Loucy (cell line): ENCODE measurements at regions not wholly inside any gene's neighbourhood (a gene's known extent, or its start where the extent isn't known, plus 50 kb on each side); places are given as distances from the start of the nearest gene placed in this dataset.

Experiments used
- H2AFZ ChIP-seq: fragments of 200-600 bp; sonication (generic); 2 replicates; pipeline ENCODE4 v1.6.0; 2016; ENCODE audit warnings: antibody characterized with exemption, mild to moderate bottlenecking, low read length, moderate library complexity
- H3F3A ChIP-seq: fragments of 200-600 bp; 2 replicates; pipeline ENCODE4 v1.6.0; 2016; ENCODE audit warnings: antibody characterized with exemption, low read depth, mild to moderate bottlenecking
- H3K27me3 ChIP-seq: fragments of 200-600 bp; sonication (generic); 2 replicates; pipeline ENCODE4 v1.6.1; 2014; ENCODE audit warnings: low read length, mild to moderate bottlenecking; ENCODE audit not compliant: insufficient read depth, poor library complexity, severe bottlenecking
- H3K36me3 ChIP-seq: fragments of 200-600 bp; sonication (generic); 2 replicates; pipeline ENCODE4 v1.6.1; 2016; ENCODE audit warnings: low read length; ENCODE audit not compliant: insufficient read depth
- H3K4me1 ChIP-seq: fragments of 200-600 bp; sonication (generic); 2 replicates; pipeline ENCODE4 v1.5.1; 2014; ENCODE audit warnings: low read length, mild to moderate bottlenecking; ENCODE audit not compliant: insufficient read depth, poor library complexity, severe bottlenecking
- H3K4me2 ChIP-seq: fragments of 200-600 bp; sonication (generic); 2 replicates; pipeline ENCODE4 v1.6.0; 2014; ENCODE audit warnings: antibody characterized with exemption, low read length, low read depth, mild to moderate bottlenecking; ENCODE audit not compliant: poor library complexity, severe bottlenecking
- H3K4me3 ChIP-seq: fragments of 200-600 bp; sonication (generic); 2 replicates; pipeline ENCODE4 v1.5.1; 2014; ENCODE audit warnings: low read length, mild to moderate bottlenecking, mixed read lengths; ENCODE audit not compliant: poor library complexity, severe bottlenecking
- H3K79me2 ChIP-seq: fragments of 200-600 bp; sonication (generic); 2 replicates; pipeline ENCODE4 v1.6.1; 2014; ENCODE audit warnings: low read length; ENCODE audit not compliant: insufficient read depth
- H3K9ac ChIP-seq: fragments of 200-600 bp; sonication (generic); 2 replicates; pipeline ENCODE4 v1.6.0; 2014; ENCODE audit warnings: mild to moderate bottlenecking, low read depth, low read length, moderate library complexity; ENCODE audit not compliant: poor library complexity, severe bottlenecking
- H3K9me2 ChIP-seq: fragments of 200-600 bp; sonication (generic); replicated peaks from 2 replicates; pipeline ENCODE4 v1.6.1; 2016; ENCODE audit warnings: low read depth, low read length, mixed read lengths
- H3K9me3 ChIP-seq: fragments of 200-600 bp; sonication (generic); 2 replicates; pipeline ENCODE4 v1.6.1; 2014; ENCODE audit warnings: mild to moderate bottlenecking, antibody characterized with exemption, low read length, low read depth; ENCODE audit not compliant: insufficient read depth
- H4K20me1 ChIP-seq: fragments of 200-600 bp; sonication (generic); 2 replicates; pipeline ENCODE4 v1.6.0; 2014; ENCODE audit warnings: antibody characterized with exemption, low read length, mild to moderate bottlenecking; ENCODE audit not compliant: insufficient read depth, poor library complexity, severe bottlenecking
- EZH2phosphoT487 ChIP-seq: fragments of 200-600 bp; IDR thresholded peaks from 2 replicates; pipeline ENCODE4 v1.6.1; 2018; ENCODE audit warnings: antibody characterized with exemption, mild to moderate bottlenecking, moderate library complexity, borderline replicate concordance
- TF ChIP-seq, protein P1 (sequence below): fragments of 200-600 bp; sonication (generic); conservative IDR thresholded peaks from 2 replicates; pipeline ENCODE4 v1.5.1; 2014; ENCODE audit warnings: mild to moderate bottlenecking, antibody characterized with exemption, low read length

DNA sequence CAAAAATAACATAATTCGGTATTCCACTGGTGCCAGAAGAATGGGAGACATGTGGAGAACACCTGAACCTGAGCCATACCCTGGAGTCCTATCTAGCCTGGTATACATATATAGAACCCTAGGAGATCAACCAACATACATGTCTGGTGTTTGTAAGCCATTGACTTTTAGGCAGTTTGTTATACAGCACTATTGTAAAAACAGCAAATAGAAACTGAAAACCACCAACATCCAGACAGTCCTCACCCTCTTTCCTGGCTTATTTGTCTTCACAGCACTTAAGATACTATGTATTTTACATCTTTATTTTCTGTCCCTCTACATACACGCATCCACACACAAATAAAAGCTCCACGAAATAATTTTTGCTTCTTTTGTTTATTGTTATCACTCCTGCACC is 404.2 kb upstream of the PMFBP1 start:
- H3K4me1 ChIP-seq = no peaks in the 10 kb centered on the region
- H3K4me3 ChIP-seq = no peak overlapping the region
- H3K27me3 ChIP-seq = no peaks in the 10 kb centered on the region
- TF ChIP-seq EZH2phosphoT487 = no peak
- TF ChIP-seq, protein P1, sequence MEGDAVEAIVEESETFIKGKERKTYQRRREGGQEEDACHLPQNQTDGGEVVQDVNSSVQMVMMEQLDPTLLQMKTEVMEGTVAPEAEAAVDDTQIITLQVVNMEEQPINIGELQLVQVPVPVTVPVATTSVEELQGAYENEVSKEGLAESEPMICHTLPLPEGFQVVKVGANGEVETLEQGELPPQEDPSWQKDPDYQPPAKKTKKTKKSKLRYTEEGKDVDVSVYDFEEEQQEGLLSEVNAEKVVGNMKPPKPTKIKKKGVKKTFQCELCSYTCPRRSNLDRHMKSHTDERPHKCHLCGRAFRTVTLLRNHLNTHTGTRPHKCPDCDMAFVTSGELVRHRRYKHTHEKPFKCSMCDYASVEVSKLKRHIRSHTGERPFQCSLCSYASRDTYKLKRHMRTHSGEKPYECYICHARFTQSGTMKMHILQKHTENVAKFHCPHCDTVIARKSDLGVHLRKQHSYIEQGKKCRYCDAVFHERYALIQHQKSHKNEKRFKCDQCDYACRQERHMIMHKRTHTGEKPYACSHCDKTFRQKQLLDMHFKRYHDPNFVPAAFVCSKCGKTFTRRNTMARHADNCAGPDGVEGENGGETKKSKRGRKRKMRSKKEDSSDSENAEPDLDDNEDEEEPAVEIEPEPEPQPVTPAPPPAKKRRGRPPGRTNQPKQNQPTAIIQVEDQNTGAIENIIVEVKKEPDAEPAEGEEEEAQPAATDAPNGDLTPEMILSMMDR = no peak
- H3K4me2 ChIP-seq = no peak overlapping the region
- H3F3A ChIP-seq = no peaks in the 10 kb centered on the region
- no peak overlapping the region for H3K9ac ChIP-seq
- no peaks in the 10 kb centered on the region for H3K79me2 ChIP-seq
- no peaks in the 10 kb centered on the region for H3K9me2 ChIP-seq
- no peaks in the 10 kb centered on the region for H3K36me3 ChIP-seq
- no peak overlapping the region for H2AFZ ChIP-seq
- H4K20me1 ChIP-seq = no peaks in the 10 kb centered on the region
- H3K9me3 ChIP-seq = no peaks in the 10 kb centered on the region

DNA sequence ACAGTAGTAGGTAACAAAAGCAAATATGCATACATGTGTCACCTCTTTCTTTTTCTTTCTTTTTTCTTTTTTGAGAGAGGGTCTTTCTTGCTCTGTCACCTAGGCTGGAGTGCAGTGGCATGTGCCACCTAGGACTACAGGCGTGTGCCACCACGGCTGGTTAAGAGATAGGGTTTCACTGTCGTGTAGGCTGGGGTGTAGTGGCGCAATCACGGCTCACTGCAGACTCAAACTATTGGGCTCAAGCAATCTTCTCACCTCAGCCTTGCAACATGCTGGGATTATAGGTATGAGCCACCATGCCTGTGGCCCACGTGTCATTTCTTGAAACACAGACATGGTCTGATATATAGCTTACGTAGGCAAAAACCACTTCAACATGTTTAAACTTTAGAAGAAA is 397.7 kb upstream of the PMFBP1 start:
- TF ChIP-seq EZH2phosphoT487 = no peak
- TF ChIP-seq, protein P1 = no peak
- Histone ChIP-seq H3K79me2 (no peaks in the 10 kb centered on the region), H3K9me3 (no peaks in the 10 kb centered on the region), H3K9ac (no peak overlapping the region), H2AFZ (no peak overlapping the region), H3F3A (no peaks in the 10 kb centered on the region), H3K4me3 (no peak overlapping the region), H3K36me3 (no peaks in the 10 kb centered on the region), H3K4me2 (no peak overlapping the region), H4K20me1 (no peaks in the 10 kb centered on the region), H3K9me2 (no peaks in the 10 kb centered on the region), H3K27me3 (no peaks in the 10 kb centered on the region), H3K4me1 (no peaks in the 10 kb centered on the region)

DNA sequence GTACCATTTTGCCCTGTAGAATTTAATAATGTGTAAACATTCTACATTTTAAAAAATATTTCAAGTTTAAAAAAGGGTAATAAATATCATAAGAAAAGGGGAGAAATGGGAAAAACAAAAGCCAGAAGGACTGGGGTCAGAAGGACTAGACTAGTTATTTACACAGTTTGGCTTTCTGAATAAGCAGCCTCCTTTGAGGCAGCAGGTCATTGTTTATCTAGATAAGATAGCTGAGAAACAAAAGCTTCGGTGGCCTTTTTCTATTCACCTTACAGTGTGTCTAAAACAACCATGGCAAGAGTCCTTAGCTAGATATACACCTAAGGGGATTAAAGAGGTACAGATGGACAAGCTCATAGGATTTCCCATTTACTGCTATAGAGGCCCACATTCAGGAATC is 396.5 kb upstream of the PMFBP1 start:
- Histone ChIP-seq H3K9me3 (no peaks in the 10 kb centered on the region), H4K20me1 (no peaks in the 10 kb centered on the region), H3K79me2 (no peaks in the 10 kb centered on the region), H3K4me3 (no peak overlapping the region), H3K9ac (no peak overlapping the region), H3K9me2 (no peaks in the 10 kb centered on the region), H3K4me2 (no peak overlapping the region), H3F3A (no peaks in the 10 kb centered on the region), H2AFZ (no peak overlapping the region), H3K27me3 (no peaks in the 10 kb centered on the region), H3K36me3 (no peaks in the 10 kb centered on the region), H3K4me1 (no peaks in the 10 kb centered on the region)
- no peak for TF ChIP-seq EZH2phosphoT487
- TF ChIP-seq, protein P1 = no peak
